Fibroblast of the aortic adventitia (primary cell): ENCODE measurements at regions not wholly inside any gene's neighbourhood (a gene's known extent, or its start where the extent isn't known, plus 50 kb on each side); places are given as distances from the start of the nearest gene placed in this dataset. TPM values are rescaled to one million over a fixed set of nuclear protein-coding genes. Genes with fewer than 3 reads are reported as not detected.
"Not testable (repeated sequence)": the region's sequence is repeated elsewhere in the genome, so short reads cannot be mapped to it uniquely, and the experiment has no call there.

Experiments
- DNase-seq: peaks from one replicate; pipeline ENCODE4 v3.0.0-alpha.2; 2010; ENCODE audit warnings: low read depth
- H3K4me3 ChIP-seq: 2 replicates; pipeline ENCODE4 v1.5.1; 2011; ENCODE audit warnings: low read depth, mild to moderate bottlenecking, control low read depth, low read length, moderate library complexity
- CTCF ChIP-seq: IDR thresholded peaks from 2 replicates; pipeline ENCODE4 v1.5.1; 2011; ENCODE audit warnings: mild to moderate bottlenecking, low read length, control low read depth, inconsistent platforms; ENCODE audit not compliant: insufficient read depth
- small RNA-seq: library from RNA; depleted of rRNA; stranded (forward); fragments of <200 nt; gene quantifications from one replicate; pipeline ENCODE3, GENCODE V24; 2012

GRCh38 chr2:94774851-94775250, 96.4 kb upstream of the TEKT4 start:
- DNase-seq, result no peak
- no peak overlapping the region for H3K4me3 ChIP-seq
- no peak for TF ChIP-seq CTCF

GRCh38 chr2:94776036-94776435, 95.2 kb upstream of the TEKT4 start:
- H3K4me3 ChIP-seq, result no peak overlapping the region
- no peak for DNase-seq
- no peak for TF ChIP-seq CTCF

- not testable (repeated sequence) for DNase-seq, H3K4me3 ChIP-seq
Observed at GRCh38 chr2:94785105-94785504, 86.1 kb upstream of the TEKT4 start.

- DNase-seq, H3K4me3 ChIP-seq: not testable (repeated sequence)
Observed at GRCh38 chr2:94786424-94786823, 84.8 kb upstream of the TEKT4 start.

GRCh38 chr2:94790169-94790568, 81.1 kb upstream of the TEKT4 start:
- not testable (repeated sequence) for H3K4me3 ChIP-seq, DNase-seq

- peak; percentile 43 for TF ChIP-seq CTCF
- DNase-seq, result peak; percentile 15
- H3K4me3 ChIP-seq, result not testable (repeated sequence)
Observed at GRCh38 chr2:94797235-94797634, 74.0 kb upstream of the TEKT4 start.

Small RNA genes lying in the stretch of these regions (small RNA-seq; reads per million reads assigned to genes)
- not detected for gene CNN2P11
